SK-N-MC (cell line): ENCODE measurements at regions not wholly inside any gene's neighbourhood (a gene's known extent, or its start where the extent isn't known, plus 50 kb on each side); places are given as distances from the start of the nearest gene placed in this dataset.

Source experiments
- EZH2 ChIP-seq: fragments of 200-600 bp; sonication (generic); IDR thresholded peaks from one replicate; pipeline ENCODE4 v1.6.1; 2017; ENCODE audit warnings: antibody characterized with exemption
- POLR2AphosphoS5 ChIP-seq: IDR thresholded peaks from 2 replicates; pipeline ENCODE4 v1.6.1; 2012; ENCODE audit warnings: mild to moderate bottlenecking, low read depth, low read length, borderline replicate concordance

DNA sequence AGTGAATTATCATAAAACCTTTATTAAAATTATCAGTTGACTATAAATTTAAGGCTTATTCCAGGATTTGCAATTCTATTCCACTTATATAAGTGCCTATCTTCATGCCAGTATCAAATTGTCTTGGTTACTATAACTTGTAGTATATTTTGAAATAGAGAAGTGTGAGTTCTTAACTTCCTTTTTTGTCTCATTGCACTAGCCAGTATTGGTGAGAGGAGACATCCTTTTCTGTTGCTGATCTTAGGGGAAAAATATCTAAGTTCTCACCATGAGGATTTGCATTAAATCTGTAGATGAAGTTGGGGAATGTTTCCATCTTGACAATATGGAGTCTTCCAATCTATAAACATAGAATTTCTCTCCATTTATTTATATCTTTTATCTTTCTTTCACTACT is 104.2 kb upstream of the MKI67 start:
- TF ChIP-seq EZH2 (no peak), POLR2AphosphoS5 (no peak)
